CD14-positive monocyte (primary cell): ENCODE measurements at regions not wholly inside any gene's neighbourhood (a gene's known extent, or its start where the extent isn't known, plus 50 kb on each side); places are given as distances from the start of the nearest gene placed in this dataset.
"Not testable (repeated sequence)": the region's sequence is repeated elsewhere in the genome, so short reads cannot be mapped to it uniquely, and the experiment has no call there.

Experiments
- DNase-seq, 3 donors: peaks; one replicate each; pipeline ENCODE4 v3.0.0-alpha.2; 2011 to 2022
- H2AFZ ChIP-seq: 2 replicates; pipeline ENCODE4 v1.6.0; 2012; ENCODE audit warnings: mild to moderate bottlenecking, low read depth, low read length, inconsistent platforms; ENCODE audit not compliant: insufficient read depth, poor library complexity, severe bottlenecking
- H3K27ac ChIP-seq, 2 donors: 1 replicate in 1 of 2; 2 replicates in 1 of 2; pipeline ENCODE4 v1.5.1; 2012 to 2013; ENCODE audit warnings: low read length in 2 of 2, control low read depth in 1 of 2, inconsistent platforms in 1 of 2, low read depth in 1 of 2, mild to moderate bottlenecking in 1 of 2
- H3K27me3 ChIP-seq, 2 donors: one replicate each; pipeline versions ENCODE4 v1.6.0 to v1.6.1; 2011 to 2013; ENCODE audit warnings: low read length in 2 of 2; ENCODE audit not compliant: control insufficient read depth in 2 of 2, insufficient read depth in 2 of 2
- H3K36me3 ChIP-seq, 2 donors: replicated peaks in 1 of 2; 1 replicate in 1 of 2; 2 replicates in 1 of 2; pipeline versions ENCODE4 v1.5.1 to v1.6.1; 2012 to 2013; ENCODE audit warnings: low read length in 2 of 2, control low read depth in 1 of 2, inconsistent platforms in 1 of 2, mild to moderate bottlenecking in 1 of 2; ENCODE audit not compliant: insufficient read depth in 2 of 2, control insufficient read depth in 1 of 2
- H3K4me1 ChIP-seq, 2 donors: 1 replicate in 1 of 2; 2 replicates in 1 of 2; pipeline versions ENCODE4 v1.5.1 to v1.6.1; 2012 to 2013; ENCODE audit warnings: low read length in 2 of 2, control low read depth in 1 of 2, inconsistent platforms in 1 of 2, mild to moderate bottlenecking in 1 of 2, moderate library complexity in 1 of 2; ENCODE audit not compliant: insufficient read depth in 2 of 2, control insufficient read depth in 1 of 2
- H3K4me2 ChIP-seq: replicated peaks from 2 replicates; pipeline ENCODE3; 2012; ENCODE audit warnings: low read length, moderate library complexity, mild to moderate bottlenecking; ENCODE audit not compliant: poor library complexity, severe bottlenecking; ENCODE audit errors: extremely low read depth
- H3K4me3 ChIP-seq, 3 experiments: fragments of 200-600 bp in 1 of 3; sonication (generic) in 1 of 3; replicated peaks in 1 of 3; 1 replicate in 2 of 3; 2 replicates in 1 of 3; pipeline ENCODE4 v1.5.1; 2011 to 2013; ENCODE audit warnings: low read length in 3 of 3, mild to moderate bottlenecking in 3 of 3, control low read depth in 2 of 3, low read depth in 2 of 3, inconsistent platforms in 1 of 3, moderate library complexity in 1 of 3
- H3K79me2 ChIP-seq: 2 replicates; pipeline ENCODE4 v1.6.0; 2012; ENCODE audit warnings: mild to moderate bottlenecking, control low read depth, inconsistent platforms, low read length, moderate library complexity; ENCODE audit not compliant: insufficient read depth
- H3K9ac ChIP-seq: 2 replicates; pipeline ENCODE4 v1.6.0; 2017; ENCODE audit warnings: low read length, mild to moderate bottlenecking; ENCODE audit not compliant: insufficient read depth, poor library complexity, severe bottlenecking
- H3K9me3 ChIP-seq, 2 donors: replicated peaks in 1 of 2; 1 replicate in 1 of 2; 2 replicates in 1 of 2; pipeline versions ENCODE4 v1.5.1 to v1.6.1; 2012 to 2013; ENCODE audit warnings: low read length in 2 of 2, control low read depth in 1 of 2; ENCODE audit not compliant: control insufficient read depth in 1 of 2, insufficient read depth in 1 of 2
- H4K20me1 ChIP-seq: 2 replicates; pipeline ENCODE4 v1.6.0; 2012; ENCODE audit warnings: mild to moderate bottlenecking, low read length, control low read depth, moderate library complexity; ENCODE audit not compliant: insufficient read depth
- H3K27ac Mint-ChIP-seq, 7 donors: one replicate each; pipeline ENCODE4 v1.8.0; 2020; ENCODE audit warnings: mild to moderate bottlenecking in 7 of 7, mixed read lengths in 7 of 7, moderate library complexity in 6 of 7, inconsistent platforms in 2 of 7
- H3K27me3 Mint-ChIP-seq, 3 donors: one replicate each; pipeline ENCODE4 v1.8.0; 2021 to 2022; ENCODE audit warnings: low read depth in 3 of 3, mild to moderate bottlenecking in 3 of 3, mixed read lengths in 3 of 3, moderate library complexity in 3 of 3, inconsistent platforms in 1 of 3
- H3K36me3 Mint-ChIP-seq, 2 donors: one replicate each; pipeline ENCODE4 v1.8.0; 2020; ENCODE audit warnings: mixed read lengths in 2 of 2, inconsistent platforms in 1 of 2, mild to moderate bottlenecking in 1 of 2
- H3K4me1 Mint-ChIP-seq: one replicate; pipeline ENCODE4 v1.8.0; 2020; ENCODE audit warnings: mild to moderate bottlenecking, mixed read lengths
- H3K4me3 Mint-ChIP-seq, 2 donors: one replicate each; pipeline ENCODE4 v1.8.0; 2020; ENCODE audit warnings: mild to moderate bottlenecking in 2 of 2, mixed read lengths in 2 of 2, moderate library complexity in 1 of 2
- H3K9me3 Mint-ChIP-seq, 7 donors: one replicate each; pipeline ENCODE4 v1.8.0; 2020 to 2022; ENCODE audit warnings: mixed read lengths in 7 of 7, mild to moderate bottlenecking in 6 of 7, moderate library complexity in 6 of 7, inconsistent platforms in 2 of 7
- WGBS: methylation state at CpG from one replicate; pipeline ENCODE4 v1.1.5; 2013; ENCODE audit warnings: missing lambda C conversion rate; ENCODE audit not compliant: insufficient coverage; 5-methylcytosine and 5-hydroxymethylcytosine counted together
- intact Hi-C, 2 donors: fragments of 100-400 bp; cut with micrococcal nuclease; formaldehyde crosslinking; loops; one replicate each; pipeline versions ENCODE4 v1.15.0 to v1.15.1; 2023
- TF ChIP-seq, protein P1 (sequence below): fragments of 200-600 bp; IDR thresholded peaks from one replicate; pipeline ENCODE4 v1.8.0; 2022; ENCODE audit warnings: antibody characterized with exemption, mild to moderate bottlenecking

DNA sequence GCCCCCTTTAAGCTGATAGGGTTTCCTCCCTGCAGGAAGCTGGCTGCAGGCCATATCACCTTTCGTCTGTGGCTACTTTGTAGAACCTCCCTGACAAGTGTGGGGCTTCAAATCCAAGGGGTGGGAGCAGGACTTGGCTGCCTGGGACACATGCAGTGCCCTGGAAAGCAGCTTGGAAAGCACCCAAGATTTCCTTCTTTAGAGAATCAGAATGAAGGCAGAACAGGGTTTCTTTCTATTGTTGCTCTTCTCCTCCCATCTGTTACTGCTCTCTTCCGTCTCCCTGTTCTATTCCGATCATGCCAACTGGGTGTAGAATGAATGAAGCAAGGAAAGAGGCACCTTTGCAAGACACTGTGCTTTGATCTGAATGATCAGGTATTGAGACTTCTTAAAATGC, 282.2 kb downstream of the MED10 start:
- Histone ChIP-seq H3K9me3 (peaks cover 0 to 10% of the 10 kb centered on the region in 2 donors), H3K27me3 (no peaks in the 10 kb centered on the region), H3K36me3 (no peaks in the 10 kb centered on the region), H3K27ac (no peak overlapping the region), H3K4me2 (no peak overlapping the region), H3K4me1 (no peaks in the 10 kb centered on the region), H3K9ac (no peak overlapping the region), H4K20me1 (no peaks in the 10 kb centered on the region), H3K79me2 (no peaks in the 10 kb centered on the region), H3K4me3 (no peak overlapping the region), H2AFZ (no peak overlapping the region)
- TF ChIP-seq, protein P1, sequence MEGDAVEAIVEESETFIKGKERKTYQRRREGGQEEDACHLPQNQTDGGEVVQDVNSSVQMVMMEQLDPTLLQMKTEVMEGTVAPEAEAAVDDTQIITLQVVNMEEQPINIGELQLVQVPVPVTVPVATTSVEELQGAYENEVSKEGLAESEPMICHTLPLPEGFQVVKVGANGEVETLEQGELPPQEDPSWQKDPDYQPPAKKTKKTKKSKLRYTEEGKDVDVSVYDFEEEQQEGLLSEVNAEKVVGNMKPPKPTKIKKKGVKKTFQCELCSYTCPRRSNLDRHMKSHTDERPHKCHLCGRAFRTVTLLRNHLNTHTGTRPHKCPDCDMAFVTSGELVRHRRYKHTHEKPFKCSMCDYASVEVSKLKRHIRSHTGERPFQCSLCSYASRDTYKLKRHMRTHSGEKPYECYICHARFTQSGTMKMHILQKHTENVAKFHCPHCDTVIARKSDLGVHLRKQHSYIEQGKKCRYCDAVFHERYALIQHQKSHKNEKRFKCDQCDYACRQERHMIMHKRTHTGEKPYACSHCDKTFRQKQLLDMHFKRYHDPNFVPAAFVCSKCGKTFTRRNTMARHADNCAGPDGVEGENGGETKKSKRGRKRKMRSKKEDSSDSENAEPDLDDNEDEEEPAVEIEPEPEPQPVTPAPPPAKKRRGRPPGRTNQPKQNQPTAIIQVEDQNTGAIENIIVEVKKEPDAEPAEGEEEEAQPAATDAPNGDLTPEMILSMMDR, result no peak
- Mint-ChIP-seq H3K27ac (no peak overlapping the region), H3K36me3 (no peaks in the 10 kb centered on the region), H3K4me1 (no peaks in the 10 kb centered on the region), H3K27me3 (no peaks in the 10 kb centered on the region), H3K9me3 (peaks cover 3 to 15% (median 6%) of the 10 kb centered on the region in 7 donors), H3K4me3 (no peak overlapping the region)
- no peak for DNase-seq
- intact Hi-C loops, result no loop called here
- WGBS, result 50% methylated on average over 1 of the region's 3 CpGs

DNA sequence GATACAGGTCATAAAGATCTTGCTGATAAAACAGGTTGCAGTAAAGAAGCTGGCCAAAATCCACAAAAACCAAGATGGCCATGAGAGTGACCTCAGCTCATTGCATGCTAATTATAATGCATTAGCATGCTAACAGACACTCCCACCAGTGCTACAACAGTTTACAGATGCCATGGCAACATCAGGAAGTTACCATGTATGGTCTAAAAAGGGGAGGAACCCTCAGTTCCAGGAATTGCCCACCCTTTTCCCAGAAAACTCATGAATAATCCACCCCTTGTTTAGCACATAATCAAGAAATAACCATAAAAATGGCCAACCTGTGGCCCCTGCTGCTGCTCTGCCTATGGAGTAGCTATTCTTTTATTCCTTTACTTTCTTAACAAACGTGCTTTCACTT, 284.2 kb downstream of the MED10 start:
- peaks cover 0 to 10% of the 10 kb centered on the region in 2 donors for H3K9me3 ChIP-seq
- not testable (repeated sequence) for H3K4me3 ChIP-seq

More for the DNA sequence above, 284.2 kb downstream of the MED10 start:
- H3K27ac Mint-ChIP-seq, H3K36me3 ChIP-seq, H2AFZ ChIP-seq, H3K79me2 ChIP-seq, H3K4me2 ChIP-seq, H3K36me3 Mint-ChIP-seq, H3K27me3 Mint-ChIP-seq, H3K4me3 Mint-ChIP-seq, DNase-seq, intact Hi-C loops, H3K4me1 Mint-ChIP-seq, H3K4me1 ChIP-seq, H4K20me1 ChIP-seq, H3K27me3 ChIP-seq, H3K9ac ChIP-seq, H3K27ac ChIP-seq: not testable (repeated sequence)
- H3K9me3 Mint-ChIP-seq, result peaks cover 2 to 12% (median 6%) of the 10 kb centered on the region in 7 donors
- WGBS, result 50% methylated on average over 1 of the region's 1 CpG
